ENCODE measurements at regions not wholly inside any gene's neighbourhood (a gene's known extent, or its start where the extent isn't known, plus 50 kb on each side); places are given as distances from the start of the nearest gene placed in this dataset.

- TF ChIP-seq CTCF (IDR thresholded peaks at IDR 0.05) = no peak
- no peaks in the 10 kb centered on the region for H3K36me3 Mint-ChIP-seq (ENCODE audit: low read depth)
- peaks cover 13% of the 10 kb centered on the region for H3K9me3 Mint-ChIP-seq (ENCODE audit: low read depth)
- no peaks in the 10 kb centered on the region for H3K4me1 Mint-ChIP-seq (ENCODE audit: low read depth)
- no peak for DNase-seq (ENCODE audit: low spot score)
- H3K4me3 Mint-ChIP-seq (ENCODE audit: unreplicated experiment) = no peak overlapping the region
- no peak overlapping the region for H3K27ac Mint-ChIP-seq (ENCODE audit: unreplicated experiment)
- H3K27me3 Mint-ChIP-seq (ENCODE audit: low read depth) = peaks cover 6% of the 10 kb centered on the region
Measured at GRCh38 chr18:75739682-75740081, 312.2 kb upstream of the SMIM21 start.

GRCh38 chr18:75735291-75735690, 307.8 kb upstream of the SMIM21 start:
- H3K9me3 Mint-ChIP-seq (ENCODE audit: low read depth) = peaks cover 13% of the 10 kb centered on the region
- TF ChIP-seq CTCF (IDR thresholded peaks at IDR 0.05) = no peak
- DNase-seq (ENCODE audit: low spot score) = no peak
- H3K27ac Mint-ChIP-seq (ENCODE audit: unreplicated experiment) = no peak overlapping the region
- peaks cover 8% of the 10 kb centered on the region for H3K27me3 Mint-ChIP-seq (ENCODE audit: low read depth)
- H3K4me3 Mint-ChIP-seq (ENCODE audit: unreplicated experiment) = no peak overlapping the region
- no peaks in the 10 kb centered on the region for H3K36me3 Mint-ChIP-seq (ENCODE audit: low read depth)
- H3K4me1 Mint-ChIP-seq (ENCODE audit: low read depth) = no peaks in the 10 kb centered on the region

GRCh38 chr18:75730249-75730648, 302.7 kb upstream of the SMIM21 start:
- Mint-ChIP-seq H3K4me1 (ENCODE audit: low read depth) (no peaks in the 10 kb centered on the region), H3K9me3 (ENCODE audit: low read depth) (peaks cover 2% of the 10 kb centered on the region), H3K27ac (ENCODE audit: unreplicated experiment) (no peak overlapping the region), H3K27me3 (ENCODE audit: low read depth) (peaks cover 27% of the 10 kb centered on the region), H3K36me3 (ENCODE audit: low read depth) (no peaks in the 10 kb centered on the region), H3K4me3 (ENCODE audit: unreplicated experiment) (no peak overlapping the region)
- DNase-seq (ENCODE audit: low spot score) = no peak
- TF ChIP-seq CTCF (IDR thresholded peaks at IDR 0.05) = no peak

GRCh38 chr18:75728621-75729020, 301.1 kb upstream of the SMIM21 start:
- Mint-ChIP-seq H3K27me3 (ENCODE audit: low read depth) (peaks cover 32% of the 10 kb centered on the region), H3K36me3 (ENCODE audit: low read depth) (no peaks in the 10 kb centered on the region), H3K4me3 (ENCODE audit: unreplicated experiment) (no peak overlapping the region), H3K4me1 (ENCODE audit: low read depth) (no peaks in the 10 kb centered on the region), H3K27ac (ENCODE audit: unreplicated experiment) (peak overlapping the region; percentile 23), H3K9me3 (ENCODE audit: low read depth) (no peaks in the 10 kb centered on the region)
- no peak for DNase-seq (ENCODE audit: low spot score)
- no peak for TF ChIP-seq CTCF (IDR thresholded peaks at IDR 0.05)

- DNase-seq (ENCODE audit: low spot score) = no peak
- TF ChIP-seq CTCF (IDR thresholded peaks at IDR 0.05) = peak; percentile 77
- no peak overlapping the region for H3K4me3 Mint-ChIP-seq (ENCODE audit: unreplicated experiment)
- no peaks in the 10 kb centered on the region for H3K36me3 Mint-ChIP-seq (ENCODE audit: low read depth)
- H3K4me1 Mint-ChIP-seq (ENCODE audit: low read depth) = no peaks in the 10 kb centered on the region
- H3K9me3 Mint-ChIP-seq (ENCODE audit: low read depth) = no peaks in the 10 kb centered on the region
- H3K27me3 Mint-ChIP-seq (ENCODE audit: low read depth) = peaks cover 35% of the 10 kb centered on the region
- no peak overlapping the region for H3K27ac Mint-ChIP-seq (ENCODE audit: unreplicated experiment)
Measured at GRCh38 chr18:75727456-75727855, 300.0 kb upstream of the SMIM21 start.
